Transverse colon (tissue), 4 donors: ENCODE measurements at regions not wholly inside any gene's neighbourhood (a gene's known extent, or its start where the extent isn't known, plus 50 kb on each side); places are given as distances from the start of the nearest gene placed in this dataset.

Experiments used
- CTCF ChIP-seq, 5 experiments: fragments of 200-600 bp in 3 of 5; fragments of 450-650 bp in 2 of 5; sonication (generic) in 3 of 5; IDR thresholded peaks; 1 replicate in 2 of 5; 2 replicates in 3 of 5; pipeline ENCODE4 v1.5.1; 2016 to 2017; ENCODE audit warnings: antibody characterized with exemption in 5 of 5, inconsistent platforms in 3 of 5, mild to moderate bottlenecking in 2 of 5, moderate library complexity in 1 of 5
- EP300 ChIP-seq: sonication (generic); formaldehyde crosslinking; IDR thresholded peaks from one replicate; pipeline ENCODE4 v1.6.1; 2017; ENCODE audit warnings: antibody characterized with exemption, low read depth
- POLR2A ChIP-seq: fragments of 450-650 bp; IDR thresholded peaks from one replicate; pipeline ENCODE4 v1.6.1; 2016; ENCODE audit warnings: antibody characterized with exemption, mild to moderate bottlenecking, moderate library complexity
- POLR2AphosphoS5 ChIP-seq, 3 donors: sonication (generic); formaldehyde crosslinking; IDR thresholded peaks; one replicate each; pipeline ENCODE4 v1.6.1; 2016; ENCODE audit warnings: antibody characterized with exemption in 3 of 3

GRCh38 chr7:46189255-46189790 is 268.3 kb upstream of the IGFBP3 start:
- no peak for TF ChIP-seq POLR2A
- TF ChIP-seq EP300 = no peak
- no peak for TF ChIP-seq CTCF (IDR thresholded peaks at IDR 0.05)
- TF ChIP-seq POLR2AphosphoS5 (IDR thresholded peaks at IDR 0.05) = no peak
